Neural crest cell (in vitro differentiated cells): ENCODE measurements at regions not wholly inside any gene's neighbourhood (a gene's known extent, or its start where the extent isn't known, plus 50 kb on each side); places are given as distances from the start of the nearest gene placed in this dataset.

Source experiments
- DNase-seq: peaks from one replicate; pipeline ENCODE4 v3.0.0; 2021; ENCODE audit warnings: low read depth, mixed read lengths, low spot score
- H3K27ac Mint-ChIP-seq: one replicate; pipeline ENCODE4 v1.8.0; 2021; ENCODE audit warnings: mild to moderate bottlenecking, mixed read lengths; ENCODE audit not compliant: unreplicated experiment
- H3K27me3 Mint-ChIP-seq: 2 replicates; pipeline ENCODE4 v1.8.0; 2021; ENCODE audit warnings: low read depth, mild to moderate bottlenecking, mixed read lengths
- H3K36me3 Mint-ChIP-seq: 2 replicates; pipeline ENCODE4 v1.8.0; 2021; ENCODE audit warnings: low read depth, mild to moderate bottlenecking, mixed read lengths
- H3K4me1 Mint-ChIP-seq: 2 replicates; pipeline ENCODE4 v1.8.0; 2021; ENCODE audit warnings: mixed read lengths
- H3K4me3 Mint-ChIP-seq: one replicate; pipeline ENCODE4 v1.8.0; 2021; ENCODE audit warnings: mild to moderate bottlenecking, mixed read lengths
- H3K9me3 Mint-ChIP-seq: 2 replicates; pipeline ENCODE4 v1.8.0; 2021; ENCODE audit warnings: mixed read lengths
- CTCF ChIP-seq: fragments of 200-600 bp; sonication (generic); conservative IDR thresholded peaks from 2 replicates; pipeline ENCODE4 v1.5.0; 2021; ENCODE audit warnings: antibody characterized with exemption, mild to moderate bottlenecking

DNA sequence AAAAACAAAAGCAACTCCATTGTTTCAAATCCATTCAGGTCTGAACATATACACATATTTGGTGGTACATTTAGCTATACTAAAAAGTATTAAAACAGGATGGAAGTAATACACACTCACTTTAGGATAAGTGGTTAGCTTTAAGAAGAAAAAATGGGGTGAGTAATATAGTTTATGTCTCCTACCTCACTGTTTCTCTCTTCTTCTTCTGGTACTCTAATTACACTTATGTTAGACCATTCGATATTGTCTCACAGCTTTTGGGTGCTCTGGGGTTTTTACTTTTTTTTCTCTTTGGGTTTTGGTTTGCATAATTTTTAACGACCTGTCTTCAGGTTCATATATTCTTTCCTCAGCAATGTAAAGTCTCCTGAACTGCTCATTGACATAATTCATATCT is 75.4 kb upstream of the AKAP13 start:
- no peak for TF ChIP-seq CTCF
- DNase-seq = no peak
- H3K4me3 Mint-ChIP-seq = no peak overlapping the region
- no peaks in the 10 kb centered on the region for H3K27me3 Mint-ChIP-seq
- peaks cover 2% of the 10 kb centered on the region for H3K9me3 Mint-ChIP-seq
- no peak overlapping the region for H3K27ac Mint-ChIP-seq
- H3K36me3 Mint-ChIP-seq = no peaks in the 10 kb centered on the region
- H3K4me1 Mint-ChIP-seq = no peaks in the 10 kb centered on the region

DNA sequence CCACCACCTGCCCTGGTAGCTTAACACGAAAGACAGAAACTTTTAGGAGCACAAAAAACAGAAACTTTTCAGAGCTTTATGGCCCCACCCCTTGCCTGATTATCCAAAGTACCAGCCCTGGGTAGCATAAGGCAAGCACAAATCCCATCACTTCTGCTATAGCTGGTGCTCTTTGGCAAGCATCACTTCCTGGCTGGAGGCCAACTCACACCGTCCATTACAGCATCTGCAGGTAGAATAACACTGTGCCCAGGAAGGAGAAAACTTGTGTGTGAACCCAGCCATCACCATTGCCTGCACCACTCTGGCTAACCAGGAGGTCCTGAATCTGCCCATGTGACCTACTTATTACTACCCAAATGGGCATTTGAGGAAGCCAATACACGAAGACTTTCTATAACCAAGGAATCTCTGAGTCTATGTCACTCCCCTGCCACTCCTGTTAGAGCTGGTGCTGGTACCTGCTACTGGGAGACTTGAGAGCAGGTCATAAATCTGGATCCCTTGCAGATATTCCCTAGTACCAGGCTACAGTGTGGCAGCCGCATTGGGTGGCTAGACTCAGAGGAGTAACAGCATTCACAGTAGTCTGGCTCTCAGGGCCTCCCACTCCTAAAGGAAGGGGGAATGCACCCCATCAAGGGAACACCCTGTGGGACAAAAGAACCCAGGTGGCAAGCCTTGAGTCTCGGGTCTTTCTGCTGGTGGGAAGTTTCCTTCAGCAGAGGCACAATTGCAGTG is 73.3 kb upstream of the AKAP13 start:
- no peaks in the 10 kb centered on the region for H3K4me1 Mint-ChIP-seq
- no peak for DNase-seq
- TF ChIP-seq CTCF = no peak
- no peaks in the 10 kb centered on the region for H3K36me3 Mint-ChIP-seq
- peak overlapping the region; percentile 17 for H3K27ac Mint-ChIP-seq
- peaks cover 10% of the 10 kb centered on the region for H3K9me3 Mint-ChIP-seq
- H3K27me3 Mint-ChIP-seq = no peaks in the 10 kb centered on the region
- no peak overlapping the region for H3K4me3 Mint-ChIP-seq

- H3K27me3 Mint-ChIP-seq = no peaks in the 10 kb centered on the region
- H3K4me3 Mint-ChIP-seq = no peak overlapping the region
- H3K9me3 Mint-ChIP-seq = peaks cover 10% of the 10 kb centered on the region
- no peaks in the 10 kb centered on the region for H3K36me3 Mint-ChIP-seq
- H3K4me1 Mint-ChIP-seq = peaks cover 1% of the 10 kb centered on the region
- H3K27ac Mint-ChIP-seq = peak overlapping the region; percentile 17
- no peak for TF ChIP-seq CTCF
- DNase-seq = no peak
Observed at GRCh38 chr15:85307687-85308045, 72.7 kb upstream of the AKAP13 start.

DNA sequence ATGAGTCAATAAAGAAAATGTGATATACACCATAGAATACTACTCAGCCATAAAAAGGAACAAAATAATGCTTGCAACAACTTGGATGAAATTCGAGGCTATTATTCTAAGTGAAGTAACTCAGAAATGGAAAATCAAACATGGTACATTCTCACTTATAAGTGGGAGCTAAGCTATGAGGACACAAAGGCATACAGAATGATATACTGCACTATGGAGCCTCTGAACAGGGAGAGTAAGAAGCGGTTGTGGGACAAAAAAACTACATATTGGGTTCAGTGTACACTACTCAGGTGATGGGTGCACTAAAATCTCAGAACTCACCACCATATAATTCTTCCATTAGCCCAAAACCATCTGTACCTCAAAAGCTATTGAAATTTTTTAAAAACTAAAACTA is 68.8 kb upstream of the AKAP13 start:
- peaks cover 17% of the 10 kb centered on the region for H3K9me3 Mint-ChIP-seq
- no peaks in the 10 kb centered on the region for H3K36me3 Mint-ChIP-seq
- no peaks in the 10 kb centered on the region for H3K27me3 Mint-ChIP-seq
- DNase-seq = no peak
- H3K4me1 Mint-ChIP-seq = peaks cover 21% of the 10 kb centered on the region
- no peak for TF ChIP-seq CTCF
- no peak overlapping the region for H3K4me3 Mint-ChIP-seq
- H3K27ac Mint-ChIP-seq = no peak overlapping the region

DNA sequence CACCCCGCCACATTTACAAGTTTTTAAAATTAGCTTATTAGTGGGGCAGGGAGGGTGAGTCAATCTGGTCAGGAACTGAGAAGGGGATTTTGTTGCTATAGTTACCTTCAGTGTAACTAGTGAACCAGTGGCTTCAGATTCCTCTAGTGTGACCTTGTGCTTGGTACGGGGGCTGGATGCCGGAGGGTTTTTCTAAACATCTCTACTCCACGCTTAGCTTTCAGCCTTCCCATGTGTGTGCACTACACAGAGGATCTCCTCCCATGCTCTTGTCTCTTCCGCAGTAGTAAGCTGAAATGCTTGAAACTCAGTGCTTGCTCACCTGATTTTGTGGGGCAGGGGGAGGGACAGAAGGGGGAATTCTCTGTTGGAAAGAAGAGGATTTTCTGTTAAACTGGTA is 67.9 kb upstream of the AKAP13 start:
- Mint-ChIP-seq H3K27me3 (no peaks in the 10 kb centered on the region), H3K4me3 (no peak overlapping the region), H3K36me3 (no peaks in the 10 kb centered on the region), H3K4me1 (peaks cover 24% of the 10 kb centered on the region), H3K27ac (no peak overlapping the region), H3K9me3 (peaks cover 17% of the 10 kb centered on the region)
- no peak for DNase-seq
- TF ChIP-seq CTCF = no peak

- Mint-ChIP-seq H3K36me3 (no peaks in the 10 kb centered on the region), H3K4me1 (peaks cover 24% of the 10 kb centered on the region), H3K27ac (no peak overlapping the region), H3K27me3 (no peaks in the 10 kb centered on the region), H3K9me3 (peaks cover 17% of the 10 kb centered on the region), H3K4me3 (no peak overlapping the region)
- TF ChIP-seq CTCF = no peak
- DNase-seq = no peak
Observed at GRCh38 chr15:85312929-85313331, 67.5 kb upstream of the AKAP13 start.
